WTC11 (cell line): ENCODE measurements at regions not wholly inside any gene's neighbourhood (a gene's known extent, or its start where the extent isn't known, plus 50 kb on each side); places are given as distances from the start of the nearest gene placed in this dataset.

Source experiments
- ATAC-seq: fragments of 200-7000 bp; cut with Tn5 transposase; 2 replicates; pipeline ENCODE4 v1.10.0; 2021; ENCODE audit warnings: mild to moderate bottlenecking, moderate library complexity
- CTCF ChIA-PET: fragments of 300-600 bp; sonication (Branson Sonifier 250); formaldehyde crosslinking; loops from one replicate; lab custom pipeline; 2021; ENCODE audit warnings: antibody characterized with exemption; lab: Charles Lee
- POLR2A ChIA-PET: fragments of 350-600 bp; sonication (Branson Sonifier 250); formaldehyde crosslinking; loops from one replicate; lab custom pipeline; 2021; ENCODE audit warnings: antibody characterized with exemption; lab: Charles Lee
- DNase-seq: peaks from one replicate; pipeline ENCODE4 v3.0.0; 2021; ENCODE audit warnings: low spot score
- H3K27ac Mint-ChIP-seq: 2 replicates; pipeline ENCODE4 v1.8.0; 2021; ENCODE audit warnings: mixed read lengths
- H3K27me3 Mint-ChIP-seq: 2 replicates; pipeline ENCODE4 v1.8.0; 2021; ENCODE audit warnings: low read depth, mild to moderate bottlenecking, moderate library complexity, mixed read lengths
- H3K36me3 Mint-ChIP-seq: 2 replicates; pipeline ENCODE4 v1.8.0; 2021; ENCODE audit warnings: mixed read lengths
- H3K4me1 Mint-ChIP-seq: 2 replicates; pipeline ENCODE4 v1.8.0; 2022; ENCODE audit warnings: mixed read lengths
- H3K4me3 Mint-ChIP-seq: 2 replicates; pipeline ENCODE4 v1.8.0; 2021; ENCODE audit warnings: mild to moderate bottlenecking, moderate library complexity, mixed read lengths
- H3K9me3 Mint-ChIP-seq: 2 replicates; pipeline ENCODE4 v1.8.0; 2021; ENCODE audit warnings: mixed read lengths
- AFF4 ChIP-seq: sonication (generic); formaldehyde crosslinking; IDR thresholded peaks from 2 replicates; pipeline ENCODE4 v1.8.1; 2023; ENCODE audit warnings: mild to moderate bottlenecking, missing genetic modification reagents, borderline replicate concordance
- CDX4 ChIP-seq: fragments of 250-450 bp; sonication (Bioruptor Pico); IDR thresholded peaks from 2 replicates; pipeline ENCODE4 v1.9.0; 2021; ENCODE audit warnings: moderate library complexity, mild to moderate bottlenecking, inconsistent platforms, borderline replicate concordance
- CREM ChIP-seq: sonication (generic); formaldehyde crosslinking; IDR thresholded peaks from 2 replicates; pipeline ENCODE4 v1.8.1; 2022; ENCODE audit warnings: mild to moderate bottlenecking, missing genetic modification reagents, moderate library complexity
- CTCF ChIP-seq: fragments of 200-600 bp; IDR thresholded peaks from 2 replicates; pipeline ENCODE4 v1.8.0; 2022; ENCODE audit warnings: antibody characterized with exemption
- ELF4 ChIP-seq: sonication (generic); formaldehyde crosslinking; IDR thresholded peaks from 2 replicates; pipeline ENCODE4 v1.8.1; 2022; ENCODE audit warnings: low read depth, mild to moderate bottlenecking, moderate library complexity, missing genetic modification reagents
- ETV6 ChIP-seq: sonication (generic); formaldehyde crosslinking; IDR thresholded peaks from 2 replicates; pipeline ENCODE4 v1.8.1; 2022; ENCODE audit warnings: mild to moderate bottlenecking, missing genetic modification reagents
- FOXP1 ChIP-seq: sonication (generic); formaldehyde crosslinking; IDR thresholded peaks from 2 replicates; pipeline ENCODE4 v1.8.0; 2022; ENCODE audit warnings: missing genetic modification reagents, mild to moderate bottlenecking, moderate library complexity, borderline replicate concordance
- FOXP4 ChIP-seq: sonication (generic); formaldehyde crosslinking; IDR thresholded peaks from 2 replicates; pipeline ENCODE4 v1.8.0; 2022; ENCODE audit warnings: mild to moderate bottlenecking, missing genetic modification reagents
- GRHL2 ChIP-seq: fragments of 250-450 bp; sonication (Bioruptor Pico); IDR thresholded peaks from 2 replicates; pipeline ENCODE4 v1.8.0; 2022; ENCODE audit warnings: mild to moderate bottlenecking, moderate library complexity; ENCODE audit not compliant: insufficient replicate concordance, severe bottlenecking
- MYBL2 ChIP-seq: sonication (generic); formaldehyde crosslinking; IDR thresholded peaks from 2 replicates; pipeline ENCODE4 v1.8.1; 2023; ENCODE audit warnings: mild to moderate bottlenecking, moderate library complexity, missing genetic modification reagents
- NFE2L1 ChIP-seq: sonication (generic); formaldehyde crosslinking; IDR thresholded peaks from 2 replicates; pipeline ENCODE4 v1.8.1; 2023; ENCODE audit warnings: missing genetic modification reagents
- NR1H2 ChIP-seq: sonication (generic); formaldehyde crosslinking; IDR thresholded peaks from 2 replicates; pipeline ENCODE4 v1.9.0; 2021; ENCODE audit warnings: mild to moderate bottlenecking, moderate library complexity, missing genetic modification reagents
- PREB ChIP-seq: sonication (generic); formaldehyde crosslinking; IDR thresholded peaks from 2 replicates; pipeline ENCODE4 v1.8.1; 2022; ENCODE audit warnings: mild to moderate bottlenecking, missing genetic modification reagents, moderate library complexity, borderline replicate concordance
- RELA ChIP-seq: sonication (generic); formaldehyde crosslinking; IDR thresholded peaks from 2 replicates; pipeline ENCODE4 v1.8.1; 2022; ENCODE audit warnings: missing genetic modification reagents, mild to moderate bottlenecking, borderline replicate concordance
- RORB ChIP-seq: fragments of 250-450 bp; sonication (Bioruptor Pico); IDR thresholded peaks from 2 replicates; pipeline ENCODE4 v1.9.0; 2021; ENCODE audit warnings: mild to moderate bottlenecking
- SMAD4 ChIP-seq: sonication (generic); formaldehyde crosslinking; IDR thresholded peaks from 2 replicates; pipeline ENCODE4 v1.8.0; 2022; ENCODE audit warnings: mild to moderate bottlenecking, missing genetic modification reagents
- USF1 ChIP-seq: sonication (generic); formaldehyde crosslinking; IDR thresholded peaks from 2 replicates; pipeline ENCODE4 v1.8.0; 2022; ENCODE audit warnings: mild to moderate bottlenecking, missing genetic modification reagents
- ZBTB43 ChIP-seq: sonication (generic); formaldehyde crosslinking; IDR thresholded peaks from 2 replicates; pipeline ENCODE4 v1.8.1; 2023; ENCODE audit warnings: mild to moderate bottlenecking, missing genetic modification reagents
- ZNF138 ChIP-seq: sonication (generic); formaldehyde crosslinking; conservative IDR thresholded peaks from 2 replicates; pipeline ENCODE4 v1.8.1; 2022; ENCODE audit warnings: mild to moderate bottlenecking, moderate library complexity, missing genetic modification reagents
- ZNF396 ChIP-seq: fragments of 250-450 bp; sonication (Bioruptor Pico); IDR thresholded peaks from 2 replicates; pipeline ENCODE4 v1.8.0; 2021; ENCODE audit warnings: mild to moderate bottlenecking, moderate library complexity, borderline replicate concordance
- ZNF423 ChIP-seq: fragments of 250-450 bp; sonication (Bioruptor Pico); IDR thresholded peaks from 2 replicates; pipeline ENCODE4 v2.1.2; 2022; ENCODE audit warnings: mild to moderate bottlenecking, moderate library complexity

GRCh38 chr9:75483636-75484035 lies 395.3 kb downstream of the OSTF1 start:
- H3K4me1 Mint-ChIP-seq: peaks cover 10% of the 10 kb centered on the region; the same call in 1 of the 2 replicates
- ATAC-seq (no peak), DNase-seq (no peak)
- H3K9me3 Mint-ChIP-seq: peaks cover 28% of the 10 kb centered on the region
- CTCF ChIA-PET: interaction anchor here (2.2 to 2.4 kb wide), 2 partner anchors 150 to 218 kb away, joined by 12 to 19 read pairs; no protein-coding TSS in a partner anchor
- no peak overlapping the region for H3K27ac Mint-ChIP-seq
- TF ChIP-seq NR1H2 (CRISPR knock-in tag): no peak
- no peak for TF ChIP-seq MYBL2
- no peak for TF ChIP-seq ZNF423 (CRISPR knock-in tag)
- no peak for TF ChIP-seq RELA (CRISPR knock-in tag)
- TF ChIP-seq FOXP4 (CRISPR knock-in tag): no peak
- TF ChIP-seq NFE2L1: no peak
- no peak for TF ChIP-seq CTCF
- TF ChIP-seq ZNF396 (CRISPR knock-in tag): no peak
- no peak for TF ChIP-seq AFF4 (CRISPR knock-in tag)
- TF ChIP-seq ZNF138 (CRISPR knock-in tag): no peak
- no peak for TF ChIP-seq ZBTB43 (CRISPR knock-in tag)
- TF ChIP-seq SMAD4 (CRISPR knock-in tag): no peak
- no peak for TF ChIP-seq GRHL2 (CRISPR knock-in tag)
- no peak for TF ChIP-seq ETV6 (CRISPR knock-in tag)
- POLR2A ChIA-PET: no interaction called here
- H3K36me3 Mint-ChIP-seq: peaks cover 24% of the 10 kb centered on the region
- H3K4me3 Mint-ChIP-seq: no peak overlapping the region
- no peaks in the 10 kb centered on the region for H3K27me3 Mint-ChIP-seq

- Mint-ChIP-seq H3K27ac (no peak overlapping the region), H3K27me3 (no peaks in the 10 kb centered on the region), H3K4me3 (no peak overlapping the region), H3K36me3 (peaks cover 10% of the 10 kb centered on the region), H3K4me1 (peaks cover 3% of the 10 kb centered on the region; the same call in 1 of the 2 replicates), H3K9me3 (peaks cover 13% of the 10 kb centered on the region)
- POLR2A ChIA-PET: no interaction called here
- CTCF ChIA-PET: no interaction called here
- DNase-seq (no peak), ATAC-seq (no peak)
- TF ChIP-seq CREM (CRISPR knock-in tag) (no peak), PREB (CRISPR knock-in tag) (no peak), ZNF138 (CRISPR knock-in tag) (no peak), USF1 (no peak), FOXP1 (CRISPR knock-in tag) (no peak), MYBL2 (no peak), ELF4 (no peak), ETV6 (CRISPR knock-in tag) (no peak), RORB (CRISPR knock-in tag) (no peak), CDX4 (CRISPR knock-in tag) (no peak)
Measured at GRCh38 chr9:75487856-75488718, 399.8 kb downstream of the OSTF1 start.
